H9 (cell line): ENCODE measurements at regions not wholly inside any gene's neighbourhood (a gene's known extent, or its start where the extent isn't known, plus 50 kb on each side); places are given as distances from the start of the nearest gene placed in this dataset.

Experiments used
- DNase-seq: peaks from one replicate; pipeline ENCODE4 v3.0.0-alpha.2; 2017
- H2AFZ ChIP-seq: one replicate; pipeline ENCODE4 v1.6.1; 2013; ENCODE audit warnings: mild to moderate bottlenecking, low read length, control low read depth, moderate library complexity
- H2AK5ac ChIP-seq: 2 replicates; pipeline ENCODE4 v1.6.1; 2013; ENCODE audit warnings: low read length, control low read depth, mixed read lengths; ENCODE audit not compliant: insufficient read length
- H2BK120ac ChIP-seq: one replicate; pipeline ENCODE4 v1.6.1; 2013; ENCODE audit warnings: low read depth, mild to moderate bottlenecking, low read length, control low read depth, inconsistent platforms; ENCODE audit not compliant: poor library complexity, severe bottlenecking
- H2BK12ac ChIP-seq: 2 replicates; pipeline ENCODE4 v1.6.1; 2013; ENCODE audit warnings: low read length, control low read depth, mixed read lengths, low read depth; ENCODE audit not compliant: insufficient read length
- H2BK15ac ChIP-seq: 2 replicates; pipeline ENCODE4 v1.6.1; 2013; ENCODE audit warnings: low read depth, low read length, control low read depth
- H2BK20ac ChIP-seq: one replicate; pipeline ENCODE4 v1.6.1; 2013; ENCODE audit warnings: low read depth, mild to moderate bottlenecking, low read length, control low read depth, inconsistent platforms; ENCODE audit not compliant: poor library complexity, severe bottlenecking
- H2BK5ac ChIP-seq: 2 replicates; pipeline ENCODE4 v1.6.1; 2013; ENCODE audit warnings: low read length, control low read depth, mixed read lengths; ENCODE audit not compliant: insufficient read length
- H3K14ac ChIP-seq: 2 replicates; pipeline ENCODE4 v1.6.1; 2013; ENCODE audit warnings: low read length, control low read depth; ENCODE audit not compliant: insufficient read depth
- H3K18ac ChIP-seq: 2 replicates; pipeline ENCODE4 v1.6.1; 2013; ENCODE audit warnings: low read depth, mild to moderate bottlenecking, mixed read lengths, low read length, control low read depth; ENCODE audit not compliant: insufficient read length
- H3K23ac ChIP-seq: 2 replicates; pipeline ENCODE4 v1.6.1; 2013; ENCODE audit warnings: low read length, control low read depth, mixed read lengths, low read depth; ENCODE audit not compliant: insufficient read length
- H3K23me2 ChIP-seq: 2 replicates; pipeline ENCODE4 v1.6.1; 2013; ENCODE audit warnings: low read depth, mild to moderate bottlenecking, mixed read lengths, low read length, control low read depth; ENCODE audit not compliant: insufficient read length, poor library complexity, severe bottlenecking
- H3K27ac ChIP-seq: 2 replicates; pipeline ENCODE4 v1.5.1; 2013; ENCODE audit warnings: low read length, control low read depth, mixed read lengths, low read depth; ENCODE audit not compliant: insufficient read length
- H3K27me3 ChIP-seq: 2 replicates; pipeline ENCODE4 v1.6.1; 2013; ENCODE audit warnings: low read length, control low read depth, inconsistent platforms; ENCODE audit not compliant: insufficient read depth
- H3K4ac ChIP-seq: 2 replicates; pipeline ENCODE4 v1.6.1; 2013; ENCODE audit warnings: low read depth, mild to moderate bottlenecking, control low read depth, inconsistent platforms, low read length, moderate library complexity
- H3K4me1 ChIP-seq: 2 replicates; pipeline ENCODE4 v1.6.1; 2013; ENCODE audit warnings: low read length, control low read depth, inconsistent platforms; ENCODE audit not compliant: insufficient read depth
- H3K4me2 ChIP-seq: 2 replicates; pipeline ENCODE4 v1.6.1; 2013; ENCODE audit warnings: low read length, control low read depth, mixed read lengths; ENCODE audit not compliant: insufficient read length, insufficient read depth
- H3K56ac ChIP-seq: 2 replicates; pipeline ENCODE4 v1.6.1; 2013; ENCODE audit warnings: low read depth, mild to moderate bottlenecking, mixed read lengths, low read length, control low read depth; ENCODE audit not compliant: insufficient read length
- H3K79me1 ChIP-seq: 2 replicates; pipeline ENCODE4 v1.6.1; 2013; ENCODE audit warnings: low read depth, mild to moderate bottlenecking, moderate library complexity, low read length, control low read depth, inconsistent platforms; ENCODE audit not compliant: insufficient read depth, poor library complexity, severe bottlenecking
- H3K79me2 ChIP-seq: 2 replicates; pipeline ENCODE4 v1.6.1; 2013; ENCODE audit warnings: low read length, control low read depth, inconsistent platforms; ENCODE audit not compliant: insufficient read depth
- H3K9ac ChIP-seq: 2 replicates; pipeline ENCODE4 v1.6.1; 2013; ENCODE audit warnings: low read length, control low read depth, mixed read lengths; ENCODE audit not compliant: insufficient read length; ENCODE audit errors: extremely low read depth
- H3K9me3 ChIP-seq: one replicate; pipeline ENCODE4 v1.6.1; 2013; ENCODE audit warnings: low read depth, low read length, inconsistent platforms; ENCODE audit not compliant: control insufficient read depth
- H3T11ph ChIP-seq: one replicate; pipeline ENCODE4 v1.6.1; 2013; ENCODE audit warnings: mild to moderate bottlenecking, low read length, control low read depth, inconsistent platforms
- H4K20me1 ChIP-seq: one replicate; pipeline ENCODE4 v1.6.1; 2013; ENCODE audit not compliant: control insufficient read depth, insufficient read length, insufficient read depth
- H4K5ac ChIP-seq: 2 replicates; pipeline ENCODE4 v1.6.1; 2013; ENCODE audit warnings: low read depth, mild to moderate bottlenecking, mixed read lengths, low read length, control low read depth; ENCODE audit not compliant: insufficient read length
- H4K8ac ChIP-seq: replicated peaks from 2 replicates; pipeline ENCODE4 v1.6.1; 2013; ENCODE audit warnings: low read length, control low read depth, mixed read lengths, low read depth; ENCODE audit not compliant: insufficient read length
- H4K91ac ChIP-seq: 2 replicates; pipeline ENCODE4 v1.6.1; 2013; ENCODE audit warnings: low read depth, mild to moderate bottlenecking, moderate library complexity, mixed read lengths, low read length, control low read depth; ENCODE audit not compliant: insufficient read length
- H3K27ac Mint-ChIP-seq, 3 experiments: 2 replicates in 2 of 3; 3 replicates in 1 of 3; pipeline ENCODE4 v1.8.0; 2020 to 2021; ENCODE audit warnings: mixed read lengths in 3 of 3, mild to moderate bottlenecking in 1 of 3, moderate library complexity in 1 of 3
- H3K27me3 Mint-ChIP-seq: 2 replicates; pipeline ENCODE4 v1.8.0; 2021; ENCODE audit warnings: low read depth, mild to moderate bottlenecking, moderate library complexity, mixed read lengths
- H3K36me3 Mint-ChIP-seq, 3 experiments: 2 replicates in 2 of 3; 3 replicates in 1 of 3; pipeline ENCODE4 v1.8.0; 2020 to 2021; ENCODE audit warnings: low read depth in 3 of 3, mixed read lengths in 3 of 3; ENCODE audit not compliant: insufficient read depth in 1 of 3
- H3K4me1 Mint-ChIP-seq, 2 experiments: 2 replicates each; pipeline ENCODE4 v1.8.0; 2020; ENCODE audit warnings: mixed read lengths in 2 of 2
- H3K4me3 Mint-ChIP-seq, 2 experiments: 2 replicates in 1 of 2; 3 replicates in 1 of 2; pipeline ENCODE4 v1.8.0; 2020 to 2021; ENCODE audit warnings: mild to moderate bottlenecking in 2 of 2, mixed read lengths in 2 of 2, moderate library complexity in 1 of 2
- H3K9me3 Mint-ChIP-seq, 2 experiments: 2 replicates in 1 of 2; 3 replicates in 1 of 2; pipeline ENCODE4 v1.8.0; 2020; ENCODE audit warnings: mild to moderate bottlenecking in 2 of 2, mixed read lengths in 2 of 2, moderate library complexity in 1 of 2
- WGBS: extraction: QIAGEN DNeasy Blood & Tissue Kit; methylation state at CpG from one replicate; pipeline ENCODE4 v1.1.7; 2013; ENCODE audit warnings: missing lambda C conversion rate, low lambda C conversion rate, mixed read lengths; ENCODE audit not compliant: insufficient read length; ENCODE audit errors: extremely low coverage; 5-methylcytosine and 5-hydroxymethylcytosine counted together
- TF ChIP-seq, protein P1 (sequence below): fragments of 200-600 bp; sonication (generic); conservative IDR thresholded peaks from 3 replicates; pipeline ENCODE4 v1.8.0; 2021; ENCODE audit warnings: antibody characterized with exemption, mild to moderate bottlenecking

GRCh38 chr10:118808601-118809356, 54.0 kb upstream of the CACUL1 start:
- Histone ChIP-seq H3K9me3 (no peaks in the 10 kb centered on the region), H3K14ac (no peak overlapping the region), H2BK12ac (no peak overlapping the region), H2AK5ac (no peak overlapping the region), H4K91ac (no peak overlapping the region), H3K18ac (no peak overlapping the region), H3K27ac (no peak overlapping the region), H2BK5ac (no peak overlapping the region), H2AFZ (no peak overlapping the region), H3K79me1 (no peaks in the 10 kb centered on the region), H3T11ph (no peak overlapping the region), H4K8ac (no peak overlapping the region), H4K20me1 (no peaks in the 10 kb centered on the region), H3K4ac (no peak overlapping the region), H4K5ac (no peak overlapping the region), H2BK20ac (no peak overlapping the region), H3K23ac (no peak overlapping the region), H3K23me2 (no peaks in the 10 kb centered on the region), H2BK15ac (no peak overlapping the region), H3K4me2 (no peak overlapping the region), H3K27me3 (no peaks in the 10 kb centered on the region), H2BK120ac (no peak overlapping the region), H3K79me2 (no peaks in the 10 kb centered on the region), H3K9ac (no peak overlapping the region), H3K56ac (no peak overlapping the region), H3K4me1 (no peaks in the 10 kb centered on the region; the same call in 1 of the 2 replicates)
- no peak for DNase-seq
- H3K4me3 Mint-ChIP-seq = no peak overlapping the region
- H3K36me3 Mint-ChIP-seq = no peaks in the 10 kb centered on the region
- H3K9me3 Mint-ChIP-seq = no peaks in the 10 kb centered on the region
- H3K4me1 Mint-ChIP-seq = peaks cover 7 to 14% of the 10 kb centered on the region in 2 experiments
- no peak overlapping the region; a peak in 1 of 7 replicates for H3K27ac Mint-ChIP-seq
- H3K27me3 Mint-ChIP-seq = peaks cover 4% of the 10 kb centered on the region
- TF ChIP-seq, protein P1, sequence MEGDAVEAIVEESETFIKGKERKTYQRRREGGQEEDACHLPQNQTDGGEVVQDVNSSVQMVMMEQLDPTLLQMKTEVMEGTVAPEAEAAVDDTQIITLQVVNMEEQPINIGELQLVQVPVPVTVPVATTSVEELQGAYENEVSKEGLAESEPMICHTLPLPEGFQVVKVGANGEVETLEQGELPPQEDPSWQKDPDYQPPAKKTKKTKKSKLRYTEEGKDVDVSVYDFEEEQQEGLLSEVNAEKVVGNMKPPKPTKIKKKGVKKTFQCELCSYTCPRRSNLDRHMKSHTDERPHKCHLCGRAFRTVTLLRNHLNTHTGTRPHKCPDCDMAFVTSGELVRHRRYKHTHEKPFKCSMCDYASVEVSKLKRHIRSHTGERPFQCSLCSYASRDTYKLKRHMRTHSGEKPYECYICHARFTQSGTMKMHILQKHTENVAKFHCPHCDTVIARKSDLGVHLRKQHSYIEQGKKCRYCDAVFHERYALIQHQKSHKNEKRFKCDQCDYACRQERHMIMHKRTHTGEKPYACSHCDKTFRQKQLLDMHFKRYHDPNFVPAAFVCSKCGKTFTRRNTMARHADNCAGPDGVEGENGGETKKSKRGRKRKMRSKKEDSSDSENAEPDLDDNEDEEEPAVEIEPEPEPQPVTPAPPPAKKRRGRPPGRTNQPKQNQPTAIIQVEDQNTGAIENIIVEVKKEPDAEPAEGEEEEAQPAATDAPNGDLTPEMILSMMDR = no peak
- no CpG with 5 or more reads among the region's 21 CpGs for WGBS
